HCT116 (cell line): ENCODE measurements at regions not wholly inside any gene's neighbourhood (a gene's known extent, or its start where the extent isn't known, plus 50 kb on each side); places are given as distances from the start of the nearest gene placed in this dataset.

Source experiments
- ATAC-seq: fragments of 200-7000 bp; cut with Tn5 transposase; 2 replicates; pipeline ENCODE4 v1.9.1; 2020; ENCODE audit warnings: mild to moderate bottlenecking, moderate library complexity
- BruUV-seq: library from RNA; stranded (reverse); fragments of 400-500 nt; replicated peaks from 2 replicates; lab custom pipeline; 2021; lab: Mats Ljungman, UMichigan
- CTCF ChIA-PET: fragments of 300-600 bp; sonication (Branson Sonifier 250); formaldehyde crosslinking; loops from one replicate; lab custom pipeline; 2021; ENCODE audit warnings: antibody characterized with exemption; lab: Charles Lee
- POLR2A ChIA-PET: fragments of 300-600, 350-600 bp; sonication (Branson Sonifier 250); formaldehyde crosslinking; loops from one replicate; lab custom pipeline; 2021; ENCODE audit warnings: antibody characterized with exemption; lab: Charles Lee
- RAD21 ChIA-PET, 2 experiments: fragments of 300-600 bp; sonication (Branson Sonifier 250); formaldehyde crosslinking; loops; one replicate each; lab custom pipeline; 2023; ENCODE audit warnings: low total read pairs in 2 of 2; ENCODE audit not compliant: uncharacterized antibody in 2 of 2, unreplicated experiment in 2 of 2, low non-redundant PET in 1 of 2; lab: Charles Lee
- DNase-seq: peaks from one replicate; pipeline ENCODE4 v3.0.0-alpha.2; 2010; ENCODE audit warnings: low read depth, low spot score
- H2AFZ ChIP-seq: fragments of 200-600 bp; shearing (Covaris generic), sonication (generic); 2 replicates; pipeline ENCODE4 v1.6.1; 2017; ENCODE audit warnings: low read depth, mixed run types, mixed read lengths, antibody characterized with exemption, low read length; ENCODE audit not compliant: poor library complexity, severe bottlenecking
- H3K27ac ChIP-seq: 2 replicates; pipeline ENCODE4 v1.5.1; 2012; ENCODE audit warnings: low read depth, low read length
- H3K27me3 ChIP-seq: fragments of 200-600 bp; sonication (generic); 2 replicates; pipeline ENCODE4 v1.6.1; 2016; ENCODE audit warnings: mixed run types, low read length, mixed read lengths; ENCODE audit not compliant: insufficient read depth
- H3K36me3 ChIP-seq, 2 experiments: fragments of 200-500 bp in 1 of 2; fragments of 200-600 bp in 1 of 2; sonication (Bioruptor generic) in 1 of 2; sonication (generic) in 1 of 2; 2 replicates each; pipeline versions ENCODE4 v1.5.1 to v1.6.1; 2014 to 2016; ENCODE audit warnings: low read length in 2 of 2, inconsistent platforms in 1 of 2, mixed read lengths in 1 of 2, mixed run types in 1 of 2; ENCODE audit not compliant: insufficient read depth in 2 of 2, control insufficient read depth in 1 of 2
- H3K4me1 ChIP-seq, 2 experiments: fragments of 200-600 bp in 1 of 2; sonication (generic) in 1 of 2; 2 replicates each; pipeline versions ENCODE4 v1.5.1 to v1.6.1; 2012 to 2017; ENCODE audit warnings: low read length in 2 of 2, inconsistent platforms in 1 of 2, mild to moderate bottlenecking in 1 of 2, mixed read lengths in 1 of 2, mixed run types in 1 of 2, moderate library complexity in 1 of 2; ENCODE audit not compliant: insufficient read depth in 2 of 2, control insufficient read depth in 1 of 2
- H3K4me2 ChIP-seq: fragments of 200-600 bp; sonication (generic); 2 replicates; pipeline ENCODE4 v1.6.1; 2017; ENCODE audit warnings: mixed run types, low read length, mixed read lengths
- H3K4me3 ChIP-seq, 2 experiments: fragments of 200-600 bp in 1 of 2; sonication (generic) in 1 of 2; replicated peaks in 1 of 2; 2 replicates each; pipeline ENCODE4 v1.5.1; 2011 to 2016; ENCODE audit warnings: low read length in 2 of 2, control low read depth in 1 of 2, low read depth in 1 of 2, mild to moderate bottlenecking in 1 of 2, mixed read lengths in 1 of 2, mixed run types in 1 of 2
- H3K79me2 ChIP-seq: fragments of 200-600 bp; sonication (generic); 2 replicates; pipeline ENCODE4 v1.6.1; 2017; ENCODE audit warnings: mild to moderate bottlenecking, mixed run types, low read length, moderate library complexity, mixed read lengths; ENCODE audit not compliant: insufficient read depth
- H3K9ac ChIP-seq: fragments of 200-600 bp; sonication (generic); 2 replicates; pipeline ENCODE4 v1.6.1; 2016; ENCODE audit warnings: low read length, mixed read lengths
- H3K9me2 ChIP-seq: fragments of 200-600 bp; sonication (generic), shearing (Covaris generic); 2 replicates; pipeline ENCODE4 v1.6.1; 2017; ENCODE audit warnings: mixed run types, mild to moderate bottlenecking, moderate library complexity; ENCODE audit not compliant: insufficient read depth
- H3K9me3 ChIP-seq, 2 experiments: fragments of 200-500 bp in 1 of 2; fragments of 200-600 bp in 1 of 2; sonication (Bioruptor generic) in 1 of 2; sonication (generic) in 1 of 2; 2 replicates each; pipeline ENCODE4 v1.6.1; 2014 to 2017; ENCODE audit warnings: low read length in 2 of 2, mixed read lengths in 2 of 2, inconsistent platforms in 1 of 2, low read depth in 1 of 2, mild to moderate bottlenecking in 1 of 2, mixed run types in 1 of 2, moderate library complexity in 1 of 2; ENCODE audit not compliant: control insufficient read depth in 1 of 2, insufficient read depth in 1 of 2
- H4K20me1 ChIP-seq: fragments of 200-600 bp; sonication (generic), shearing (Covaris generic); 2 replicates; pipeline ENCODE4 v1.6.1; 2017; ENCODE audit warnings: mixed run types, mild to moderate bottlenecking, moderate library complexity; ENCODE audit not compliant: insufficient read depth
- CBX3 ChIP-seq: IDR thresholded peaks from 2 replicates; pipeline ENCODE4 v1.6.1; 2012; ENCODE audit warnings: low read depth
- CEBPB ChIP-seq: IDR thresholded peaks from 2 replicates; pipeline ENCODE4 v1.6.1; 2012; ENCODE audit warnings: low read depth
- EGR1 ChIP-seq: IDR thresholded peaks from 2 replicates; pipeline ENCODE4 v1.6.1; 2012; ENCODE audit warnings: low read depth
- FOSL1 ChIP-seq: IDR thresholded peaks from 2 replicates; pipeline ENCODE4 v1.6.1; 2012; ENCODE audit warnings: low read depth
- JUND ChIP-seq: IDR thresholded peaks from 2 replicates; pipeline ENCODE4 v1.6.1; 2012
- POLR2A ChIP-seq: IDR thresholded peaks from 2 replicates; pipeline ENCODE4 v1.7.0; 2011; ENCODE audit warnings: borderline replicate concordance; ENCODE audit not compliant: insufficient read depth, insufficient read length; ENCODE audit errors: extremely low read depth
- POLR2AphosphoS5 ChIP-seq: IDR thresholded peaks from 2 replicates; pipeline ENCODE4 v1.6.1; 2011; ENCODE audit warnings: mild to moderate bottlenecking, low read depth, low read length, moderate library complexity
- RAD21 ChIP-seq: IDR thresholded peaks from 2 replicates; pipeline ENCODE4 v1.6.1; 2012; ENCODE audit warnings: low read depth, mild to moderate bottlenecking
- SP1 ChIP-seq: IDR thresholded peaks from 2 replicates; pipeline ENCODE4 v1.6.1; 2012; ENCODE audit warnings: low read depth
- YY1 ChIP-seq: IDR thresholded peaks from 2 replicates; pipeline ENCODE4 v1.6.1; 2011; ENCODE audit warnings: low read length, low read depth, moderate library complexity, mild to moderate bottlenecking; ENCODE audit not compliant: insufficient replicate concordance; ENCODE audit errors: extremely low read depth
- ZFX ChIP-seq: fragments of 450-650 bp; IDR thresholded peaks from 2 replicates; pipeline ENCODE4 v1.6.1; 2017
- intact Hi-C: fragments of 100-400 bp; cut with micrococcal nuclease; formaldehyde crosslinking; loops from 2 replicates; pipeline ENCODE4 v1.10.0; 2022
- TF ChIP-seq, protein P1 (sequence below): IDR thresholded peaks from 2 replicates; pipeline ENCODE4 v1.6.1; 2011; ENCODE audit warnings: mild to moderate bottlenecking, low read length, moderate library complexity; ENCODE audit not compliant: insufficient replicate concordance; ENCODE audit errors: extremely low read depth
- TF ChIP-seq, protein P2 (sequence below), 3 experiments: fragments of 200-600 bp in 1 of 3; sonication (generic) in 1 of 3; IDR thresholded peaks in 2 of 3; conservative IDR thresholded peaks in 1 of 3; 2 replicates each; pipeline ENCODE4 v1.5.1; 2012 to 2017; ENCODE audit warnings: low read depth in 2 of 3, low read length in 2 of 3, antibody characterized with exemption in 1 of 3, borderline replicate concordance in 1 of 3, control low read depth in 1 of 3, mild to moderate bottlenecking in 1 of 3, mixed read lengths in 1 of 3, mixed run types in 1 of 3, moderate library complexity in 1 of 3; ENCODE audit not compliant: insufficient read depth in 1 of 3
- TF ChIP-seq, protein P3 (sequence below): IDR thresholded peaks from 2 replicates; pipeline ENCODE4 v1.6.1; 2012; ENCODE audit warnings: low read depth

DNA sequence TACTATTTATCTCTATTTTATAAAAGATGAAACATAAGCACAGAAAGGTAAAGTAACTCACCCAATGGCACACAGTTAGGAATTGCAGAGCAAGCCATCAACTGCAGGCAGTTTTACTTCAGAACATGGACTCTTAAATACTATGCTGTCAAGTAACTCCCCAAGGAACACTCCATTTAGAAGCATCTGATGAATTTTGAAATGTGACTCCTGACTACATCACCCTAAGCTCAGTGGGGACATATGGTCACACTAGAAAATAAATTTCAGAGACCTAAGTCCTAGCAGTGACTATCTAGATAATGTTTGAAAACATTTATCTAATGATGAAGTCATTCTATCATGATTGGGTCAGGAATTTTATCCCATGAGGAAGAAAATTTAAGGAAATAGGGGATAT lies 272.8 kb upstream of the ARRDC4 start:
- no peak overlapping the region for H3K4me3 ChIP-seq
- H3K79me2 ChIP-seq = no peaks in the 10 kb centered on the region
- ChIA-PET CTCF (no interaction called here), RAD21 (no interaction called here), POLR2A (no interaction called here)
- BruUV-seq = no TSS peak
- peaks cover 0 to 12% of the 10 kb centered on the region in 2 experiments; a peak in 2 of 4 replicates for H3K4me1 ChIP-seq
- no peak overlapping the region for H3K9ac ChIP-seq
- H3K9me2 ChIP-seq = no peaks in the 10 kb centered on the region
- H3K27ac ChIP-seq = no peak overlapping the region
- H2AFZ ChIP-seq = no peak overlapping the region
- no peak for ATAC-seq
- H3K27me3 ChIP-seq = no peaks in the 10 kb centered on the region
- no peaks in the 10 kb centered on the region for H3K36me3 ChIP-seq
- no peaks in the 10 kb centered on the region for H4K20me1 ChIP-seq
- intact Hi-C loops = no loop called here
- no peak for DNase-seq
- H3K4me2 ChIP-seq = no peak overlapping the region
- TF ChIP-seq FOSL1 (no peak), POLR2A (no peak), RAD21 (no peak), SP1 (no peak), JUND (no peak), CEBPB (no peak), CBX3 (no peak), EGR1 (no peak), POLR2AphosphoS5 (no peak), ZFX (no peak)
- TF ChIP-seq, all 23 proteins: peak for 0
- no peaks in the 10 kb centered on the region; a peak in 1 of 4 replicates for H3K9me3 ChIP-seq

DNA sequence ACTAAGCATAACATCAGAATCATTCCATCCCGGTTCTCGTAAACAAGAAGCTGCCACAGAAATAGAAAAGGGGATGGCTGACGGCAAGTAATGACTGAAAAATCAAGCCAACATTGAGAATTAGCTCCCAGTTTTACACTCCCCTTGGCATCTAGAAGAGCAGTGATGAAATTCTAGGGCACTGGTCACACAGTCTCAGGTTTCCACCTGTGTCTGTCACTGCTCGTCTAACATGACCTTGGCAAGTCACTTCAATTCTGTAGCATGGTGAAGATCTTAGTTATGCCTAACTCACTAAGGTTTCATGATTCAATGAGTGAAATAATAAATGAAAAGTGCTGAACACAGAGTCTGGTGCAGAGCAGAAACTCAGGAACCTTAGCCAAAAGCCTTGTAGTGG lies 272.3 kb upstream of the ARRDC4 start:
- RAD21 ChIA-PET = no interaction called here
- H3K27ac ChIP-seq = no peak overlapping the region
- no peaks in the 10 kb centered on the region for H3K27me3 ChIP-seq
- H3K9me2 ChIP-seq = no peaks in the 10 kb centered on the region
- H3K9ac ChIP-seq = no peak overlapping the region
- ATAC-seq = no peak
- POLR2A ChIA-PET = no interaction called here
- H4K20me1 ChIP-seq = no peaks in the 10 kb centered on the region
- H3K36me3 ChIP-seq = no peaks in the 10 kb centered on the region
- H3K4me1 ChIP-seq = peaks cover 0 to 12% of the 10 kb centered on the region in 2 experiments; a peak in 2 of 4 replicates
- no peaks in the 10 kb centered on the region; a peak in 1 of 4 replicates for H3K9me3 ChIP-seq
- CTCF ChIA-PET = no interaction called here
- no peak for DNase-seq
- no peak overlapping the region for H3K4me3 ChIP-seq
- H3K4me2 ChIP-seq = no peak overlapping the region
- H2AFZ ChIP-seq = no peak overlapping the region
- BruUV-seq = no TSS peak
- intact Hi-C loops = no loop called here
- no peaks in the 10 kb centered on the region for H3K79me2 ChIP-seq
- TF ChIP-seq, protein P1, sequence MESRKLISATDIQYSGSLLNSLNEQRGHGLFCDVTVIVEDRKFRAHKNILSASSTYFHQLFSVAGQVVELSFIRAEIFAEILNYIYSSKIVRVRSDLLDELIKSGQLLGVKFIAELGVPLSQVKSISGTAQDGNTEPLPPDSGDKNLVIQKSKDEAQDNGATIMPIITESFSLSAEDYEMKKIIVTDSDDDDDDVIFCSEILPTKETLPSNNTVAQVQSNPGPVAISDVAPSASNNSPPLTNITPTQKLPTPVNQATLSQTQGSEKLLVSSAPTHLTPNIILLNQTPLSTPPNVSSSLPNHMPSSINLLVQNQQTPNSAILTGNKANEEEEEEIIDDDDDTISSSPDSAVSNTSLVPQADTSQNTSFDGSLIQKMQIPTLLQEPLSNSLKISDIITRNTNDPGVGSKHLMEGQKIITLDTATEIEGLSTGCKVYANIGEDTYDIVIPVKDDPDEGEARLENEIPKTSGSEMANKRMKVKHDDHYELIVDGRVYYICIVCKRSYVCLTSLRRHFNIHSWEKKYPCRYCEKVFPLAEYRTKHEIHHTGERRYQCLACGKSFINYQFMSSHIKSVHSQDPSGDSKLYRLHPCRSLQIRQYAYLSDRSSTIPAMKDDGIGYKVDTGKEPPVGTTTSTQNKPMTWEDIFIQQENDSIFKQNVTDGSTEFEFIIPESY = no peak
- TF ChIP-seq SP1 (no peak), YY1 (no peak), RAD21 (no peak), EGR1 (no peak), ZFX (no peak), JUND (no peak)
- TF ChIP-seq, protein P2, sequence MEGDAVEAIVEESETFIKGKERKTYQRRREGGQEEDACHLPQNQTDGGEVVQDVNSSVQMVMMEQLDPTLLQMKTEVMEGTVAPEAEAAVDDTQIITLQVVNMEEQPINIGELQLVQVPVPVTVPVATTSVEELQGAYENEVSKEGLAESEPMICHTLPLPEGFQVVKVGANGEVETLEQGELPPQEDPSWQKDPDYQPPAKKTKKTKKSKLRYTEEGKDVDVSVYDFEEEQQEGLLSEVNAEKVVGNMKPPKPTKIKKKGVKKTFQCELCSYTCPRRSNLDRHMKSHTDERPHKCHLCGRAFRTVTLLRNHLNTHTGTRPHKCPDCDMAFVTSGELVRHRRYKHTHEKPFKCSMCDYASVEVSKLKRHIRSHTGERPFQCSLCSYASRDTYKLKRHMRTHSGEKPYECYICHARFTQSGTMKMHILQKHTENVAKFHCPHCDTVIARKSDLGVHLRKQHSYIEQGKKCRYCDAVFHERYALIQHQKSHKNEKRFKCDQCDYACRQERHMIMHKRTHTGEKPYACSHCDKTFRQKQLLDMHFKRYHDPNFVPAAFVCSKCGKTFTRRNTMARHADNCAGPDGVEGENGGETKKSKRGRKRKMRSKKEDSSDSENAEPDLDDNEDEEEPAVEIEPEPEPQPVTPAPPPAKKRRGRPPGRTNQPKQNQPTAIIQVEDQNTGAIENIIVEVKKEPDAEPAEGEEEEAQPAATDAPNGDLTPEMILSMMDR (IDR thresholded peaks at IDR 0.05 in 2 of 3, conservative IDR thresholded peaks at IDR 0.05 in 1 of 3; ENCODE audit: borderline replicate concordance in 1 of 3, insufficient read depth in 1 of 3, low read depth in 2 of 3, low read length in 2 of 3) = no peak
- TF ChIP-seq, protein P3, sequence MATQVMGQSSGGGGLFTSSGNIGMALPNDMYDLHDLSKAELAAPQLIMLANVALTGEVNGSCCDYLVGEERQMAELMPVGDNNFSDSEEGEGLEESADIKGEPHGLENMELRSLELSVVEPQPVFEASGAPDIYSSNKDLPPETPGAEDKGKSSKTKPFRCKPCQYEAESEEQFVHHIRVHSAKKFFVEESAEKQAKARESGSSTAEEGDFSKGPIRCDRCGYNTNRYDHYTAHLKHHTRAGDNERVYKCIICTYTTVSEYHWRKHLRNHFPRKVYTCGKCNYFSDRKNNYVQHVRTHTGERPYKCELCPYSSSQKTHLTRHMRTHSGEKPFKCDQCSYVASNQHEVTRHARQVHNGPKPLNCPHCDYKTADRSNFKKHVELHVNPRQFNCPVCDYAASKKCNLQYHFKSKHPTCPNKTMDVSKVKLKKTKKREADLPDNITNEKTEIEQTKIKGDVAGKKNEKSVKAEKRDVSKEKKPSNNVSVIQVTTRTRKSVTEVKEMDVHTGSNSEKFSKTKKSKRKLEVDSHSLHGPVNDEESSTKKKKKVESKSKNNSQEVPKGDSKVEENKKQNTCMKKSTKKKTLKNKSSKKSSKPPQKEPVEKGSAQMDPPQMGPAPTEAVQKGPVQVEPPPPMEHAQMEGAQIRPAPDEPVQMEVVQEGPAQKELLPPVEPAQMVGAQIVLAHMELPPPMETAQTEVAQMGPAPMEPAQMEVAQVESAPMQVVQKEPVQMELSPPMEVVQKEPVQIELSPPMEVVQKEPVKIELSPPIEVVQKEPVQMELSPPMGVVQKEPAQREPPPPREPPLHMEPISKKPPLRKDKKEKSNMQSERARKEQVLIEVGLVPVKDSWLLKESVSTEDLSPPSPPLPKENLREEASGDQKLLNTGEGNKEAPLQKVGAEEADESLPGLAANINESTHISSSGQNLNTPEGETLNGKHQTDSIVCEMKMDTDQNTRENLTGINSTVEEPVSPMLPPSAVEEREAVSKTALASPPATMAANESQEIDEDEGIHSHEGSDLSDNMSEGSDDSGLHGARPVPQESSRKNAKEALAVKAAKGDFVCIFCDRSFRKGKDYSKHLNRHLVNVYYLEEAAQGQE = no peak
